GM12872 (cell line): ENCODE measurements at regions not wholly inside any gene's neighbourhood (a gene's known extent, or its start where the extent isn't known, plus 50 kb on each side); places are given as distances from the start of the nearest gene placed in this dataset.

Experiments used
- CTCF ChIP-seq: IDR thresholded peaks from 3 replicates; pipeline ENCODE4 v1.5.1; 2011; ENCODE audit warnings: low read depth, mild to moderate bottlenecking, low read length, moderate library complexity; ENCODE audit not compliant: insufficient read depth

GRCh38 chr15:37865687-37866086 lies 68.8 kb upstream of the TMCO5A start:
- TF ChIP-seq CTCF: no peak

DNA sequence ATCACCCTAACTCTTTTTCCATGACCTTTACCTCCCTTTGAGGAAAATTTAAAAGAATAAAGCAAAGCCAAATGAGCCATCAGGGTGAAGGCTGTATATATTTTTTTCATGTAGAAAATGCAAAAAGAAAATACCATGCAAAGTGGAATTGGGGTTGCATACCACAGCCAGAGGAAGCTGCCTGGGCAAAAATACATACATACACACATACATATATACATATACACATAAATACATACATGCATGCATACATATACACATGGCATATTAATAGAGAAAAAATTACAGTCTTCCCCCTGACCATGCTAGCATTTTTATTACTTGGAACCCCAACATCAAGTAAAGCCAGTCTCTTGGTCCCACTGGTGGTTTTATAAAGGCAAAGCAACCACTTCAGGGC lies 63.7 kb upstream of the TMCO5A start:
- no peak for TF ChIP-seq CTCF

- no peak for TF ChIP-seq CTCF
These were observed 61.8 kb upstream of the TMCO5A start for GRCh38 chr15:37872661-37873060.

DNA sequence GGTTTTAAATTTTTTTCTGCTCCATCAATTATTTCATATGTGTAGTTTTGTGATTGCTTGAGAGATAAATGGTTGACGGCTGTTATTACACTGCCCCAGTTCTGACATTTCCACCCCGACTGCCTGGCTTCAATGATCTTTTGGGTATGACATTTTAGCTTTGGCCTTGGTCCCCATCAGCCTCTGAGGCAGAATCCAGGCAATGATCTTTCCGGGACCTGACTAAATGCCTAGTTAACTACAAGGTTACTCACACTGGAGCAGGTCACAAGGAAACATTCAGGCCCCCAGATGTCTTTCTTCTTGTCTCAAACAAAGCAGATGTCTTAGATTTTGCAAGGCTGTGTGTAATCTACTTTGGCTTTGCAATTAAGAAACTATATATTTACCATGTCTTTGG lies 61.1 kb upstream of the TMCO5A start:
- TF ChIP-seq CTCF: no peak

DNA sequence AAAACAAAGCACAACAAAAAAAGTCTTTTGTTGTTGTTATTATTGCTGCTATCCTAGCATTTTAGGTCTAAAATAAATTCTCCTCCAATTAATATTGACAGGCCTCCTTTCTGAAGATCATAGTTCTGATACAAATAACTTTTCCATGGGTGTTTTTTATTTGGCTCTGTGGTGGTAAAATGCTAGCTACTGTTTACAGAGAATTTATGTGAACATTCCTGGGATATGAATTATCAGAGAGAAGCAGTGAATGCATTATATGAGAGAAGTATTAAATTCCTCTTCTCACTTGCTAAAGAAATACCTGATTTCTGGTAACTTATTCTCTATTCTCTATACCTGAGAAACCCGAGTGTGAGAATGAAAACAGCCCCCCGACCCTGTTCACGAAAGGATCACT lies 57.5 kb upstream of the TMCO5A start:
- TF ChIP-seq CTCF: no peak

GRCh38 chr15:37877851-37878741 lies 56.3 kb upstream of the TMCO5A start:
- TF ChIP-seq CTCF: no peak

GRCh38 chr15:37880009-37880834 lies 54.2 kb upstream of the TMCO5A start:
- peak; percentile 62 for TF ChIP-seq CTCF
